NOMO-1 treated with dmso at 0.1 percent for 144 hours (cell line): ENCODE measurements at regions not wholly inside any gene's neighbourhood (a gene's known extent, or its start where the extent isn't known, plus 50 kb on each side); places are given as distances from the start of the nearest gene placed in this dataset.

ENCODE experiments used
- DNase-seq: peaks from one replicate; lab custom pipeline; 2025; ENCODE audit not compliant: unreplicated experiment; lab: John Stamatoyannopoulos, UW

DNA sequence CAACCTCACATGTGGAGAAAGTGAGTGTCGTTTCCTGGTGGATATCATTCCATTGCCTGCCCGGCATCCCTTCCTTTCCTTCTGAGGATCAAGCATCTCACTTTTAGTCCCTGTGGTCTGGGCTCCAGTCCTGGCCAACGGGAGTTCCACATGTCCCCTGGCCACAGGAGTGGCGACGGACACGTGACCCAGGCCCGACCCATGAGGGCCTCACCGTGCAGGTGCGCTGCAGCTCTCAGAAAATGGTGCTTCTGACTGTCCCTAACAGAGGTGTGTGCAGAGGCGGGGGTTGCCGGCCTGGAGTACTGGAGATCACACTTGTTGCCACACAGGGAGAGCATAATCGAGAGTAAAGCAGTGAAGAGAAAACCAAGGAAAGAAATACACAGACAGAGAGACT, 476.9 kb upstream of the FRG1 start:
- no peak for DNase-seq

DNA sequence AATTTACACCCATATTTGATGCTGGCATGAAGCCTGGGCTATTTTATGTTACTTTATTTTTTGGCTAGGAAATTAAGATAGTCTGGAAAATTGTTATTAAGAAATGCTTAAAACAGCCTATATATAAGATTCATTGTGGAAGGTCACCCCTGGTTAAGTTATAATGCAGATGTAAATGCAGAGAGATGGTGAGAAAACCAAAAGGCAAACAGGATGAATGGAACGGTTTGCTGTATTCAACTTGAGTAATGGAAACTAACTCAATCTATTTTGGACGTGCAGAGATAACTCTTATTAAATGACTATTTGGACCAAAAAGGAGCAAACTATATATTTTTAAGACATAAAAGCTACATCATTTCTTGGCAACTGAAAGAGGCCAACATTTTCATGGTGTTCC, 446.3 kb upstream of the FRG1 start:
- DNase-seq, result no peak

DNA sequence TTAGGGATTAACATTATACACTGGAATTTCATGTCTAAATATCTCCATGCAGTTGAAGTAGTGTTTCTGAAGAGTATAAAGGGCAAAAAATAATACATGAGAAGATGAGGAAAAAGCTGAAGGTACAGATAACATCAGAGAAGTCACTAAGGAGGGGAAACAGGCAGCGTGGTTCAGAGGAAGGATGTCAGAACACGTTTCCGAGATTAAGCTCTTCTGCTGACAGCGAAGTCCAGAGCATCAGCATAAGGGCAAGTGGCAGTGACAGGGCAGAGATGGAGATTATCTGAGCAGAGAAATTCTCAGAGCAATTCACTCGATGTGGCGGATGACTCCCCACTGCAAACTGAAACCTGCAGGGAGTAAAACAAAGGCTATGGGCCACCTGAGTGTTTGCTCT, 443.2 kb upstream of the FRG1 start:
- no peak for DNase-seq

DNA sequence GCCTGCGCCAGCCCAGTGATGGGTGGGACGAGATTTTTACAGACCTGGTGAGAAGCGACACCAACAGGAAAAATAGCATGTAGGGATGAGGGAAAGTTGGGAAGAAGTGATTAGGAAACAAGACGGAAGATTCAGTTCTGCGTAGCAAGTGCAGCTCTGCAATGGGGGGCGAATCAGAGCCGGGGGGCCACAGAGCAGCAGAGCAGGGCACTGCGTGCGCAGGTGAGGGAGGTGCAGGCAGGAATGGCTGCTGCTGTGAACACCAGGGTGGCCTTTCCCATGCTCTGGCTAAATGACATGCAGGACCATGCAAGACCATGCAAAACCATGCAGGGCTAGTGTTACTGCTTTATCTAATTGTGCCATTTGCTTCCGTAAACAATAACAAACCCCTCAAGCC, 442.7 kb upstream of the FRG1 start:
- no peak for DNase-seq

DNA sequence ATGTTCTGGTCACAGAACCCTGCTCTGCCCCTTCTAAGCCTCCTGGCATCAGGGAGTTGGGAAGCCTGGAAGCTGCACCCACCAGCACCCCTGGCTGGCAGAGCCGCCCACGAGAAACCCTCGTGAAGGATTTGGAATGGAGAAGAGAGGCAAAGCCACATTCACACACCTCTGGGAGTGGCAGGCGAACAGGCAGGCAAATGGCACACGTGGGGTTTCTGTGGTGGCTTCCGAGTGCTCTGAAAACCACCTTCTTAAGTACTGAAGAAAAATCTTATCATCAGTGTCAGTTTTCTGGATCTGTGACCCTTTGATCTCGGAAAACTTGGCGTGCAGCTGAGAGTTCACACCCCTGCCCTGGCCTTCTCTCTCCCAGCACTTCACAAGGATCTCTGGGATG, 442.2 kb upstream of the FRG1 start:
- no peak for DNase-seq

DNA sequence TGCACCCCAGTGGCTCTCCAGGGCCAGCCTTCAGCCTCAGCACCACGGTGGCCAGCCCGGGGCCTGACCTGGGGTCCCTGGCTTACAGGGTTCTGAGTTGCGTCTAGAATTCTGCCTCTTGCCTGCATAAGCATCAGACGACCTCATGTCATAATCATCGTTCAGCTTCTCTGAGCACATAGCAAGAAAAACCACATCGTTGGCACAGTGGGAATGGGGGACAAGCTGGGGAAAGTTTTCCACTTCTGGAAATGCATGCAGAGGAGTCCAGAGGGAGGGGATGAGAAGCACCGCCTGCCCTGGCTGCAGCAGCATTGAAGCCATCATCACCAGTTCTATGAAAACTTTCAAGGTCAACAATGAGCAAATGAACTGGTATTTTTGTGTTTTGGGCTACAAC, 441.0 kb upstream of the FRG1 start:
- DNase-seq, result no peak

DNA sequence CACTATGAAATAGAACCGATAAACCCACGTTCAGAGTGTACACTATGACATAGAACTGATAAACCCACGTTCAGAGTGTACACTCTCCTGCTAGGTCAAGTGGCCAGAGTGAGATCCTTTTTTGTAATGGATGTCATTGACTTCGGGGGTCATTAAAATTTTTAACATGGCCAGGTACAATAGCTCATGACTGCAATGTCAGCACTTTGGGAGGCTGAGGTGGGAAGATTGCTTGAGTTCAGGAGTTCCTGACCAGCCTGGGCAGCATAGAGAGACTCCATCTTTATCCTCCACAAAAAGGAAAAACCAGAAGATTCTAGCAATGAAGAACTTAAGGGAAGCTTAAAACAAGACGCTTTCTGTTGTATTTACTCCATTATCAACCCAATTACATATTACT, 439.7 kb upstream of the FRG1 start:
- no peak for DNase-seq

DNA sequence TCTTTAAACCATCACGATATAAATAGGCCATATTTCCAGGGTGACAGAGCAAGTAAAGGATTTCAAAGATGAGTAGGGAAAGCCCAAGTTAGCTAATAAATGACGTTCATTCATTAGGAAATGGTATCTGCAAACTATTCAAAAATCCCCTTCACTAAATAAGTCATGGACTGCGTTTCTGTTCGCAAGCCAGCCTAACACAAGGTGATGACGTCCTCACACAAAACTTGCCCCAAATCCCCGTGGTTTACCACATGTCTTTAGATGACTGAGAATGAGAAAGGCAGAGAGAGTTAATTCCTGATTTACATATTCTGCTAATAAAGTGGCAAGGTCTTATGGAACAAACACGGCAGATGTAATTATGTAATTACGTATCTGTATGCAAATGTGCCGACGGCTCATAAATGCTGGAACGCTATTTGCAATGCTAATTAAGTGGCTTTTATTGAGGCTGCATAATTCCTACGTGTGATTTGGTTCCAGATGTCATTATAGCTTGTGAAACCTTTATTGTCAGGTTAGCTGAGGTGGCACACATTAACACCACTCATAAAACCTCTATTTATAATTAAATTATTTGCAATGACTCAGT, 437.7 kb upstream of the FRG1 start:
- DNase-seq, result no peak

DNA sequence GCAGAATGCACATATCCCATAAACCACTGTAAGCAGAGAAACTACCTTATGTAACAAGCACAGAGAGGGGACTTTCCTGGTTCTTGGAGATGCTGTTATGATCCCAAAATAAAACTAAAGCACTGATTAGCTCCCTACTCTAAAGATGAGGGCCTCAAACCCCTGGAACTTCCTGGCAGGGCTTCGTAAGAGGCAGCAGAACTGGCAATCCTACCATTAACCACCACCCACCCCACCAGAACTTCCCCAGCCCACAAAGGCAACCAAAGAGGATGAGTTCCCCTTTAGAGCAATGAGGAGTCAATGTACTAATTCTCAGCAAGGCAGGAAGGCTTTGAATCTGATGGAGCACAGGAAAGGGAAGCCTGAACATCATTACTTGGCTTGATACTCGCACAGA, 436.5 kb upstream of the FRG1 start:
- no peak for DNase-seq

DNA sequence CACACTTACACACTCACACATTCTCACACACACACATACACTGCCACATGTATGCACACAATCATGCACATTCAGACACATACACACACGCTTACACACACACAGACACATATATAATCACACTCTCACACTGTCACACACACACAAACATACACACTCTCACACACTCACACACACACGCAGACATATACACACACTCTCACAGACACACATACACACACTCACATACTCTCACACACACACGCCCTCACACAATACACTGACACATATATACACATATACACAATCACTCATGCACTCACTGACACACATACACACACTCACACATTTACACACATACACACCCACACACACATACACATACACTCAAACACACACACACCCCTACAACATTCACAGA, 435.3 kb upstream of the FRG1 start:
- no peak for DNase-seq

DNA sequence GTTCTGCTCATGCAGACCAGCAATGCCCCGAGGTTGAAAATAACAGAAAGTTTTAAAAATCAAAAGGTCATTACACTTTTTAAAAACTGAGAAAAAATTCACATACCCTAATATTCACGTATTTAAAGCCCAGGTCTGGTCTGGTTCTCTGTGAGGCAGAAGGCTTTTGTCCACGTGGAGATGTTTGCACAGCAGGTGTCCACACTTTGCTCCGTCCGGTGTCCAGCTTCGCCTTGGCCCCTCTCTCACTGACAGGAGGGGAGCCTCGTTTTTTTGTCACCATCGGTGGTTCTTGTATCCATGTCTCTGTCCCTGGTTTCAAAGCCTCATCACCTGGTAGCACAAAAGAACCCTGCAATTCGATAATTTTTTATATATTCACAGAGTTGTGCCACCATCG, 434.6 kb upstream of the FRG1 start:
- DNase-seq, result no peak

DNA sequence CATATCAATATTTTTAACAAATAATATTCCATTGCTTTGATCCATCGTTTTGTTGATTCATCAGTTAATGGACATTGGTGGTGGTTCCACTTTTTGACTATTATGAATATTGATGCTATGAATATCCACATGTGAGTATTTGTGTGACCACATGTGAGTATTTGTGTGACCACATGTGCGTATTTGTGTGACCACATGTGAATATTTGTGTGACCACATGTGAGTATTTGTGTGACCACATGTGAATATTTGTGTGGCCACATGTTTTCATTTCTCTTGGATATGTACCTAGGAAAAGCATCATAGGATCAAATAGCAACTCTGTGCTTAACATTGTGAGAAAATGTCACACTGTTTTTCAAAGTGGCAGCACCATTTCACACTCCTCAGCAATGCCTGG, 433.6 kb upstream of the FRG1 start:
- DNase-seq, result no peak

DNA sequence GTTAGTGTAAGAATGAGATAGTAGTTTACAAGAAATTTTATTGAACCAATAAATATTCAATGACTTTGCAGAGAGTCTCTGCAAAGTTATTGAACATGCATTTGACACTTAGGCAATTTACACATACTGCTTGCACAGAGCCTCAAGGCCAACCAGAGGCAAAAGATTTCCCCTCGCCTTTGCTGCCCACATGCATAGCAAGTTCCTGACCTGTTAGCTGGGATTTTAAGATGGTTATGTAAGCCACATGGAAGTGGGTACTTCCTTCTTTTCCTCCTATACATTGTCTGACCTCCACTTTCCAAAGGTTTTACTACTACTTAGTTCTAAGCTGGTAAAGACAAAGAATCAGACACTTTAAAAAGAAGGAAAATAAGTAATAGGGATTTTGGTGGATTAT, 430.1 kb upstream of the FRG1 start:
- DNase-seq, result no peak

DNA sequence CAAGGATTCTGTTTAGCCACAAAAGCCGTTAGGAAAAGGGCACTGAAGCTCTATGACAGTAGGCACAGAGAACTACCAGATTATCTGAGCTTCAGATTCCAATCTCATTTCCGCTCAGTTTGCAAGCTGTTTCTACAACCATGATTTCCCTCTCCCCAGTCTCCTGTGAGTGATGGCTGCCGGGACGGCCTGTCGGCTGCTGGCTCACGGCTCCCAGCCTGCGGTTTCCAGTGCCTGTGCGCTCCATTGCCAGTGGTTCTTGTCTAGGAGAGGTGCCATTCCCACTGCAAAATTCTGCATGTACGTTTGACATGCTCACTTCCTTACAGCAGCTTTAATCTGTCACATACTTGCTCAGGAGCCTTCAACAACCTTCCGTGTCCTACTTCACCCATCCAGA, 429.1 kb upstream of the FRG1 start:
- DNase-seq, result no peak

DNA sequence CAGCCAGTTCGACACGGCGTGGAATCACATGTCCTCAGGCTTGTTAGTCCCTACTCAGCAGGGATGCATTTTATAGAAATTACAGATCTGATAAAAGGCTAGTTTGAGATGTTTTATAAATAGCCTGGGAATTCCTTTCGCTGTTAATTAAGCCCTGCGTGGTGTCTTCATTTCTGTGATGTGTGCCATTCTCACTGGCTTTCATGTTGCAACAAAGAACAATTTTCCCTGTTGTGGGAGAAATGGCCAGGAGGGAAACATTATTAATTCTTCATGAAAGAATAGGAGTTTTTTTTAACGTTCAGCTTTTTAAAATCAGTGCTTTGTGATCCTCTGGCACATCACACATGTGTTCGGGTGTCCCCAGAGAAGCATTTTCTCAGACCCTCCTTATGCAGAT, 427.3 kb upstream of the FRG1 start:
- no peak for DNase-seq

DNA sequence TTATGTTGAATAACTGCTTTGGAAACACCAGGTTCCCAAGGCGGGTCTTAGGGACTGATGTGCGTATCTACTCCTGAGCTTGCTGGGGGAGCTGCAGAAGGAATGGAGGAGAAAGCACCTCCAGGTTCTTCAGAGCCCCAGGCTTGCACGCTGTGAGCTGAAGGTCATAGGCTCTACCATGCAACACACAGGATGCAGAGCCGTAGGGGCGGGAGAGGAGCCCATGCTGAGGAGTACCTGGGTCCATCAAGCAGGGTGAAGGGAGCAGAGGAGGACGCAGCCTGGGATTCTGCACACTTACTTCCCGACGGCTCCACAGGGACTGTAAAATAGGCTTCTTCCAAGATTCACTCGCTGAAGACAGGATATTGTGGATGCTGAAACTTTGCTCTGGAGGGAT, 426.5 kb upstream of the FRG1 start:
- DNase-seq, result no peak

DNA sequence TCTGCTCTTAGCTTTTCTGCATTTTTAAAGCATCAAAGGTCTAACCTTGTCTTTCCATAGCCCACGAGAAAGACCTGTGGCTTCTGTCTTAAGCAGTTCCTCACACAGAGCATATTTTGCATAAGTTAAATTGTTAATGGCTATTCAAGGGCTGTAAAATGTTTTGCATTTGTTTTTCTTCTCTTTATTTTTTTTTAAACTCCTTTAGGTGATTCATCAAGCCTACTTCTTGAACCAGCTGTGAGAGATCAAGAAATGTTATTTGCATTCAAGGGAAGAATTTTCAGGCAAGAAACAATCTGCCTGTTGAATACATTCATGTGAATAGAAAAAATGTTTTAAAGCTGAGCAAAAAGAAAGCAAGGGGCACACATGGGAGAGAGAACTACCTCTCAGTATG, 423.8 kb upstream of the FRG1 start:
- DNase-seq, result no peak

DNA sequence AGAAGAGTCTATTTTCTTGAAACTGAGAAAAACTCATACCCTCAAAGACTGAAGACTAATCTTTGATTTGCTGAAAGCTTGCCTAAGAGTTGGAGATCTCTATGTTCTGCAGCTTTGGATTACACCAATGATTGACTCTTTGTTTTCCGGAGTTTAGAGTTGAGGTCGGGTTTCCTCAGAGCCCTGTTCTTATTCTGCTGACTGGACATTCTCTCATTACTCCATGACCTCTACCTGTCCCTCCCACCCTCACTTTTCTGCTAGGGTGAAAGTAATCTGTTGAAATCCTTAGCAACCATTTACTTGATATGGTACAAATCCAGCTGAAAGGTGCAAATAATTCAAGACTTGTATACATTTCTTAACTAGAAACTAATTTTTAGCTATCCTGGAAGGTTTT, 421.5 kb upstream of the FRG1 start:
- DNase-seq, result no peak

DNA sequence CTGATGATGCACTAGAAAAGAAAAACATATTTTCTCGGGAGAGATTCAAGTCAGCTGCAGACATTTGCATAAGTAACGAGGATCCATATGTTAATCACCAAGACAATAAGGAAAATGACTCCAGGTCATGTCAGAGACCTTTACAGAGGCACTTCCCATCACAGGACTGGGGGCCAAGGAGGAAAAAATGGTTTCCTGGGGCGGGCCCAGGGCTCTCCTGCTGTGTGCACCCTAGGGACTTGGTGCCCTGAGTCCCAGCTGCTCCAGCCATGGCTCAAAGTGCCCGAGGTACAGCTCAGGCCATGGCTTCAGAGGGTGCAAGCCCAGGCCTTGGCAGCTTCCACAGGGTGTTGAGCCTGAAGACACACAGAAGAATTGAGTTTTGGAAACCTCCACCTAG, 415.4 kb upstream of the FRG1 start:
- DNase-seq, result no peak

DNA sequence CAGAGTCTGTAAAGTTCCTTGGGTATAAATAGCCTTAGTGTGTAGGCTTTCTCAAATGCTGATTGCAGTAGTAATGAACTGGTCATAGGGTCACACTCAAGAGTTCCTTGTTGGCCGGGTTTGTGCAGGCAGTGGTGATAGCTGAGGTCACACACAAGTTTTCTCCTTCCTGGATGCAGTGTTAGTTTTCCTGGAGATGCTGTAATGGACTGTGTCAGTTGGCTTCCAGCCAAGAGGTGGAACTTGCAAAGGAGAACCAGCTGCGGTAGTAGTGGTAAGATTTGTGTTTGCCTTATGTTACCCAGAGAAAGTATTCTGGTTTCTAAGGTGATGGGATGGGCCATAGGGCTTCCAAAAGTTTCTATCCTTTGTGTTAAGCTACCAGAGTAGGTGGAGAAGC, 409.8 kb upstream of the FRG1 start:
- DNase-seq, result no peak

DNA sequence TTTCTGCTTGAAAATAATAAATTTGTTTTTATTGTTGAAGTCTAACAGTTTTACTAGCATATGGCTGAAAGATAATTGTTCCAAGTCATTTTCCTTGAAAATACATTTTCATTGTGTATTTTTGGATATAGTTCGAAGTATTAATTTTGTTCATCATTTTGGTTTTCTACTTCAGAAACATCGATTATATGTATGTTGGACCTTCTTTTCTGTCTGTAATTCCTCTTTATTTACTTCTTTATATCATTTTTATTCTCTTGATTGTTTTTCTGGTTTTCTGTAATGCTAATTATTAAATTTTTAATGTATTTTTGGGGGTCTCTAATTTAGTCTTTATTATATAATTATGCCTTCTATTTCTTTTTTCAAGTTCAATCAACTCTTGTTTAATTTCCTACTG, 407.1 kb upstream of the FRG1 start:
- no peak for DNase-seq

DNA sequence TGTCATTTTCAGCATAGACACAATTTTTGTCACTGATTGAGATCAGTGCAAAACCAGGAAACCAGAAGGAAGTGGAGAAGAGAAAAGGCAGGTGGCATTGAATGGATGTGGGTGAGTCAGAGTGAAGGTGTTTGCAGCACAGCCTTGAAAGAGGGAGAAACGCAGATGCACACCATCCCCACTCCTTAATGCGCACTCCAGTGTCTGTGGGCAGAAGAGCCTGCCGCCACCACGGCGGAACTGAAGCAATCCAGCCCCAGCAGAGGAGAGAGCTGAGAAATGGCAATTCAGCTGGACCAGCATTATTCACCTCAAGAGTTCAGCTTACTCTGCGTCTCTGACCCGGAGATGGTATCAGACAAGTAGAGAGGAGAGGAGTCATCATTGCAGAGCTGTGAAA, 393.1 kb upstream of the FRG1 start:
- no peak for DNase-seq

DNA sequence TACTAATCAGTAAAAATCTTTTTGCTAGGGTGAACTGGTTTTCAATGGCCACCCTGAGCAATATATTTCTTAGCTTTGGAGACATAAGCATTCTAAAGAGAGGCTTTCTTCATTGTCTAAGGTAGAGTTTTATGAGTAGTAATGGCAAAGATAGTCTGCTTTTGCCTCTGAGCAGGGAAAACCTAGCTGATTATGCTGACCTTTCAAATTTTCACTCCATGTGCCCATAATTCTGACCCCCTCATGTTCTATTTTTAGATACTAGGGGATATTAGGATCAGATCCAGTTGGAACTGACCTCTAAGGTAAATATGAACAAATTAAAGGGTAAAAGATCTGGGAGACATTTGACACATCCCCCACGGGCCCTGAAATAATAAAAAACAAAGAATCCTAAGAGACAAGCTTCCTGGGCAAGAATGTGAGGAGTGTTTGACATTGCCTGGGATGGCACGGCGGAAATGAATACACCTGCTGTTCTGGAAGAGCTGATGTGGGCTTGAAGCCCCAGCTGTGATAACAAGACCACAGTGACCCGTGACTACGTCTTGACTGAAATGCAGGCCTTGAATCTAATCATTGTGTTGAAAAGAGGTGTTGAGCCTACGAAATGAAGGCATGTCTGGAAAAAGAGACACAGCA, 392.1 kb upstream of the FRG1 start:
- no peak for DNase-seq
